Karpas-422 (cell line): ENCODE measurements at regions not wholly inside any gene's neighbourhood (a gene's known extent, or its start where the extent isn't known, plus 50 kb on each side); places are given as distances from the start of the nearest gene placed in this dataset.

ENCODE experiments used
- DNase-seq: peaks from one replicate; pipeline ENCODE4 v3.0.0-alpha.2; 2015
- H2AFZ ChIP-seq: fragments of 200-600 bp; sonication (generic); 2 replicates; pipeline ENCODE4 v1.6.1; 2014; ENCODE audit warnings: antibody characterized with exemption, low read length, mixed read lengths
- H3K27ac ChIP-seq: fragments of 200-600 bp; sonication (generic); 2 replicates; pipeline ENCODE4 v1.5.1; 2014; ENCODE audit warnings: mild to moderate bottlenecking, low read length, moderate library complexity
- H3K27me3 ChIP-seq: fragments of 200-600 bp; sonication (generic); 2 replicates; pipeline ENCODE4 v1.6.1; 2014; ENCODE audit warnings: low read length, mixed read lengths
- H3K36me3 ChIP-seq: fragments of 200-600 bp; sonication (generic); 2 replicates; pipeline ENCODE4 v1.6.1; 2014; ENCODE audit warnings: low read length, mixed read lengths; ENCODE audit not compliant: insufficient read depth
- H3K4me1 ChIP-seq: fragments of 200-600 bp; sonication (generic); 2 replicates; pipeline ENCODE4 v1.6.1; 2014; ENCODE audit warnings: mild to moderate bottlenecking, low read length, mixed read lengths
- H3K4me2 ChIP-seq: fragments of 200-600 bp; sonication (generic); 2 replicates; pipeline ENCODE4 v1.6.1; 2014; ENCODE audit warnings: low read length, low read depth, mild to moderate bottlenecking; ENCODE audit not compliant: poor library complexity, severe bottlenecking
- H3K4me3 ChIP-seq: fragments of 200-600 bp; sonication (generic); 2 replicates; pipeline ENCODE4 v1.5.1; 2014; ENCODE audit warnings: mild to moderate bottlenecking, antibody characterized with exemption, low read length, mixed read lengths
- H3K79me2 ChIP-seq: fragments of 200-600 bp; sonication (generic); 2 replicates; pipeline ENCODE4 v1.6.1; 2014; ENCODE audit warnings: mild to moderate bottlenecking, low read length, mixed read lengths
- H3K9ac ChIP-seq: fragments of 200-600 bp; sonication (generic); 2 replicates; pipeline ENCODE4 v1.6.0; 2014; ENCODE audit warnings: low read length
- H3K9me2 ChIP-seq: fragments of 200-600 bp; sonication (generic), shearing (Covaris generic); replicated peaks from 2 replicates; pipeline ENCODE4 v1.6.0; 2014; ENCODE audit warnings: mild to moderate bottlenecking, low read length, moderate library complexity; ENCODE audit not compliant: insufficient read depth
- H3K9me3 ChIP-seq: fragments of 300-700, 200-600 bp; sonication (generic); 2 replicates; pipeline ENCODE4 v1.6.1; 2014; ENCODE audit warnings: low read length, mixed read lengths
- H4K20me1 ChIP-seq: fragments of 200-600 bp; sonication (generic); 2 replicates; pipeline ENCODE4 v1.6.1; 2014; ENCODE audit warnings: mild to moderate bottlenecking, antibody characterized with exemption, low read length, low read depth; ENCODE audit not compliant: insufficient read depth

DNA sequence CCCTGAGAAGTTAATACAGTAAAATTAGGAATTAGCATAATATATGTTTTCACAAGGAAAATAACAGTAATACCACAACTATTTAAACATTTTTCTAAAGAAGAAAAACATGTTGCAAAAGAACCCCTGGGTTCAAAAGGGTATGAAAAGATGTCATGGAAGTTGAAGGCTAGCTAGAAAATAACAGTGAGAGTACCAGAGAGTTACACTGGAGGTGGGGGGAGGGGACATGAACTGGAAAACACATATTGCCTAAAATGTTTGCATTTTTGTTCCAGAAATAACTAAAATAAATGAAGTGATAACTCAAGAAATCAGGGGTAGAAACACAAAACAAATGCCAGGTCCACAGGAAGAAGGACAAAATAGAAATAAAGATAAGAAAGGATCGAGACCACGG, 336.6 kb upstream of the MAD2L1 start:
- Histone ChIP-seq H4K20me1 (no peaks in the 10 kb centered on the region), H3K79me2 (no peaks in the 10 kb centered on the region), H3K4me2 (no peak overlapping the region), H3K4me3 (no peak overlapping the region), H3K27ac (no peak overlapping the region), H3K27me3 (no peaks in the 10 kb centered on the region), H3K9me3 (no peaks in the 10 kb centered on the region), H3K9me2 (no peaks in the 10 kb centered on the region), H3K36me3 (no peaks in the 10 kb centered on the region), H3K4me1 (no peaks in the 10 kb centered on the region), H3K9ac (no peak overlapping the region), H2AFZ (no peak overlapping the region)
- no peak for DNase-seq

DNA sequence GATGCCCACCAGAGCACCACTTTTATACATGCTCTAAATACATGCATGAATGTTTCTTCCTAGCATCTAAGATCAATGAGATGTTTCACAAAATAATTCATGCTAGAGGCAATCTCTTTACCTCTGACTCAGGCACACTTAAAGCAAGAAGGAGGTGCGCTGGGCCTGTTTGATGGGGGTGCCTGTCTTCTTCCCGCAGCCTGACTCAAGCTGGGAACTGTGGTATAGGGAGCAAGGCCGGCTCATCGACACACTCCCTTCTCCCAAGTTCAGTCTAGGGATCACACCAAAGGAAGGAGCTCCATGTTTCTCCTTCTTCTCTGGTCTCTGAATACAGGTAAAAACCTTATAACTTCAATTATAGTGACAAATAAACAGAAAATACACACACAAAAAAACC, 333.8 kb upstream of the MAD2L1 start:
- no peaks in the 10 kb centered on the region for H3K36me3 ChIP-seq
- H3K4me1 ChIP-seq: no peaks in the 10 kb centered on the region
- no peaks in the 10 kb centered on the region for H3K9me3 ChIP-seq
- H3K27ac ChIP-seq: no peak overlapping the region
- no peak overlapping the region for H3K4me2 ChIP-seq
- H3K4me3 ChIP-seq: no peak overlapping the region
- H4K20me1 ChIP-seq: no peaks in the 10 kb centered on the region
- no peaks in the 10 kb centered on the region for H3K27me3 ChIP-seq
- no peaks in the 10 kb centered on the region for H3K79me2 ChIP-seq
- no peak for DNase-seq
- H2AFZ ChIP-seq: no peak overlapping the region
- H3K9me2 ChIP-seq: no peaks in the 10 kb centered on the region
- no peak overlapping the region for H3K9ac ChIP-seq

DNA sequence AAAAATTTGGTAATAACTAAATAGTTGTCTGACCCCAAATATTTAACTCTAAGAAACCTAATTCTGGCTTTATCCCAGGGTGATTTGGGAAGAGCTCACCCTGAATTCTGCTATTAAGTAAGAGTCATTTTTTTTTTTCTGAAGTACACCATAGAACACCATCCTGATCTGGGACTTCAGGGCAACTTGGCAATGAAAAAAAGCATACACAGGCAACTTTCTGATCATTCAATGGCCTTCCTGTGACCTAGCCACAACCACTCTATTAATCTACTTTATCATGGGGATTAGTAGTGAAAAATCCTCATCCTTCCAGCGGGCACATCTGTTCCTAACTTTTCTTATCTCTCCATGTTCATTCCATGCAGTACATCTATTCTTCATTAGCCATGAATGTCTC, 333.2 kb upstream of the MAD2L1 start:
- no peak for DNase-seq
- Histone ChIP-seq H3K27ac (no peak overlapping the region), H3K4me1 (no peaks in the 10 kb centered on the region), H2AFZ (no peak overlapping the region), H3K4me3 (no peak overlapping the region), H3K4me2 (no peak overlapping the region), H3K9ac (no peak overlapping the region), H3K9me3 (no peaks in the 10 kb centered on the region), H3K36me3 (no peaks in the 10 kb centered on the region), H3K79me2 (no peaks in the 10 kb centered on the region), H4K20me1 (no peaks in the 10 kb centered on the region), H3K9me2 (no peaks in the 10 kb centered on the region), H3K27me3 (no peaks in the 10 kb centered on the region)

- Histone ChIP-seq H3K4me2 (no peak overlapping the region), H3K36me3 (no peaks in the 10 kb centered on the region), H2AFZ (no peak overlapping the region), H3K9ac (no peak overlapping the region), H3K9me3 (no peaks in the 10 kb centered on the region), H3K4me1 (no peaks in the 10 kb centered on the region), H3K27ac (no peak overlapping the region), H3K79me2 (no peaks in the 10 kb centered on the region), H3K4me3 (no peak overlapping the region), H3K9me2 (no peaks in the 10 kb centered on the region), H3K27me3 (no peaks in the 10 kb centered on the region), H4K20me1 (no peaks in the 10 kb centered on the region)
- DNase-seq: no peak
Observed at GRCh38 chr4:120395746-120396145, 329.1 kb upstream of the MAD2L1 start.

GRCh38 chr4:120355881-120356280, 289.2 kb upstream of the MAD2L1 start:
- no peaks in the 10 kb centered on the region for H3K4me1 ChIP-seq

GRCh38 chr4:120354381-120354780, 287.7 kb upstream of the MAD2L1 start:
- no peaks in the 10 kb centered on the region for H3K79me2 ChIP-seq
- no peak overlapping the region for H3K4me3 ChIP-seq
- H3K4me2 ChIP-seq: no peak overlapping the region
- no peak overlapping the region for H3K9ac ChIP-seq
- H3K36me3 ChIP-seq: no peaks in the 10 kb centered on the region
- H3K9me2 ChIP-seq: no peaks in the 10 kb centered on the region
- no peaks in the 10 kb centered on the region for H3K27me3 ChIP-seq
- H4K20me1 ChIP-seq: no peaks in the 10 kb centered on the region
- DNase-seq: no peak
- H2AFZ ChIP-seq: no peak overlapping the region
- H3K9me3 ChIP-seq: no peaks in the 10 kb centered on the region
- H3K27ac ChIP-seq: no peak overlapping the region
- H3K4me1 ChIP-seq: no peaks in the 10 kb centered on the region

More at GRCh38 chr4:120355881-120356280, 289.2 kb upstream of the MAD2L1 start:
- Histone ChIP-seq H3K9me2 (no peaks in the 10 kb centered on the region), H3K4me3 (no peak overlapping the region), H3K9me3 (no peaks in the 10 kb centered on the region), H3K27me3 (no peaks in the 10 kb centered on the region), H3K27ac (no peak overlapping the region), H3K9ac (no peak overlapping the region), H2AFZ (no peak overlapping the region), H4K20me1 (no peaks in the 10 kb centered on the region), H3K36me3 (no peaks in the 10 kb centered on the region), H3K79me2 (no peaks in the 10 kb centered on the region), H3K4me2 (no peak overlapping the region)
- no peak for DNase-seq

DNA sequence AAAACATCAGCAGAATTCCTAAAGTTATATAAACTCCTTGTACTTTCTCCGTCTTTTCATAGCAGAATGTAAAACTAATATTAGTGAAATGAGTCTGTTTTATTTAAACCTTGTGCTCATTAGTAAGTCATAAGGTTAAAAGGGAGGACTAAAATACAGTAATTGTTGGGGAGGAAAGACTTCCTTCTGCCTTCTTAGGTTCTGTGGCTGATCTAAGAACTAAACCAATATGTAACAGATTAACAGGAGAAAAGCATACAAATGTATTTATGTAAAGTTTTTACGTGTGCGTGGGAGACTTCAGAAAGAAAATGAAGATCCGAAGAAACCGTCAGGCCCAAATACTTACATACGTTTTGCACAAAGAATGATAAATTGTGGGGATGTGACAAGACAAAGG, 286.6 kb upstream of the MAD2L1 start:
- no peaks in the 10 kb centered on the region for H3K79me2 ChIP-seq
- H3K9me2 ChIP-seq: no peaks in the 10 kb centered on the region
- H2AFZ ChIP-seq: no peak overlapping the region
- DNase-seq: no peak
- H3K9ac ChIP-seq: no peak overlapping the region
- H3K9me3 ChIP-seq: no peaks in the 10 kb centered on the region
- H3K4me1 ChIP-seq: no peaks in the 10 kb centered on the region
- H3K27ac ChIP-seq: no peak overlapping the region
- H3K27me3 ChIP-seq: no peaks in the 10 kb centered on the region
- no peaks in the 10 kb centered on the region for H4K20me1 ChIP-seq
- no peak overlapping the region for H3K4me2 ChIP-seq
- H3K36me3 ChIP-seq: no peaks in the 10 kb centered on the region
- no peak overlapping the region for H3K4me3 ChIP-seq

DNA sequence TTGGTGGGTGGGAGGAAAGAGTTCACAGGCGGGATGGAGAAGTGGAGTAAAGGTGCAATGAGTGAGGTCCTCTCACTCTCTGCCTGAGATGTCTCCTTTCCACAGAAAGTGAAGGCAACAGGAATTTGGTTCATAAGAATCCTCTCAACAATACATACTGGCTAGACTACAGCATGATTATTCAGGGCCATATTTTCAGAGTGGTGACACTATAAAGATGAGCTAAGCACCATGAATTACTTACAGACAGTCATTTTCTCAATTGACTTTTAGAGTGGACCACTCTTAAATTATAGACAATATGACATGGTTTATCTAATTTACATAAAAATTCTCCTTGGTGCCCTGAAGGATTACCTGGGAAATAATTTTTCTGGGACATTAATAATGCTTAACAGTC, 286.1 kb upstream of the MAD2L1 start:
- H3K79me2 ChIP-seq: no peaks in the 10 kb centered on the region
- no peaks in the 10 kb centered on the region for H3K36me3 ChIP-seq
- no peaks in the 10 kb centered on the region for H3K9me3 ChIP-seq
- no peak overlapping the region for H3K9ac ChIP-seq
- H3K4me3 ChIP-seq: no peak overlapping the region
- H3K4me2 ChIP-seq: no peak overlapping the region
- no peak for DNase-seq
- H3K27me3 ChIP-seq: no peaks in the 10 kb centered on the region
- no peaks in the 10 kb centered on the region for H3K9me2 ChIP-seq
- H2AFZ ChIP-seq: no peak overlapping the region
- no peaks in the 10 kb centered on the region for H3K4me1 ChIP-seq
- no peaks in the 10 kb centered on the region for H4K20me1 ChIP-seq
- H3K27ac ChIP-seq: no peak overlapping the region

GRCh38 chr4:120348948-120349347, 282.3 kb upstream of the MAD2L1 start:
- Histone ChIP-seq H2AFZ (no peak overlapping the region), H3K9ac (no peak overlapping the region), H3K9me2 (no peaks in the 10 kb centered on the region), H3K9me3 (no peaks in the 10 kb centered on the region), H4K20me1 (no peaks in the 10 kb centered on the region), H3K4me3 (no peak overlapping the region), H3K27me3 (no peaks in the 10 kb centered on the region), H3K79me2 (no peaks in the 10 kb centered on the region), H3K4me2 (no peak overlapping the region), H3K4me1 (no peaks in the 10 kb centered on the region), H3K36me3 (no peaks in the 10 kb centered on the region), H3K27ac (no peak overlapping the region)
- no peak for DNase-seq
